ENCODE measurements at regions not wholly inside any gene's neighbourhood (a gene's known extent, or its start where the extent isn't known, plus 50 kb on each side); places are given as distances from the start of the nearest gene placed in this dataset.

GRCh38 chr6:84460491-84460890, 233.0 kb upstream of the CEP162 start:
- Histone ChIP-seq H3K27me3 (ENCODE audit: control insufficient read depth, low read length) (no peaks in the 10 kb centered on the region), H3K9me3 (ENCODE audit: control insufficient read depth, insufficient read depth, low read length) (no peaks in the 10 kb centered on the region), H3K9me2 (replicated peaks; ENCODE audit: control insufficient read depth, low read length) (no peaks in the 10 kb centered on the region), H3F3A (ENCODE audit: control insufficient read depth, insufficient read depth) (no peaks in the 10 kb centered on the region), H3K4me1 (ENCODE audit: control insufficient read depth, low read length) (no peaks in the 10 kb centered on the region), H4K20me1 (ENCODE audit: control insufficient read depth, insufficient read depth, low read depth, low read length) (no peaks in the 10 kb centered on the region), H3K79me2 (ENCODE audit: control insufficient read depth, low read length) (no peaks in the 10 kb centered on the region), H3K4me3 (ENCODE audit: low read length) (no peak overlapping the region), H3K27ac (ENCODE audit: low read depth, low read length) (no peak overlapping the region), H3K4me2 (ENCODE audit: low read length) (no peak overlapping the region), H3K36me3 (ENCODE audit: control insufficient read depth, low read length) (no peaks in the 10 kb centered on the region)
- TF ChIP-seq, protein P1, sequence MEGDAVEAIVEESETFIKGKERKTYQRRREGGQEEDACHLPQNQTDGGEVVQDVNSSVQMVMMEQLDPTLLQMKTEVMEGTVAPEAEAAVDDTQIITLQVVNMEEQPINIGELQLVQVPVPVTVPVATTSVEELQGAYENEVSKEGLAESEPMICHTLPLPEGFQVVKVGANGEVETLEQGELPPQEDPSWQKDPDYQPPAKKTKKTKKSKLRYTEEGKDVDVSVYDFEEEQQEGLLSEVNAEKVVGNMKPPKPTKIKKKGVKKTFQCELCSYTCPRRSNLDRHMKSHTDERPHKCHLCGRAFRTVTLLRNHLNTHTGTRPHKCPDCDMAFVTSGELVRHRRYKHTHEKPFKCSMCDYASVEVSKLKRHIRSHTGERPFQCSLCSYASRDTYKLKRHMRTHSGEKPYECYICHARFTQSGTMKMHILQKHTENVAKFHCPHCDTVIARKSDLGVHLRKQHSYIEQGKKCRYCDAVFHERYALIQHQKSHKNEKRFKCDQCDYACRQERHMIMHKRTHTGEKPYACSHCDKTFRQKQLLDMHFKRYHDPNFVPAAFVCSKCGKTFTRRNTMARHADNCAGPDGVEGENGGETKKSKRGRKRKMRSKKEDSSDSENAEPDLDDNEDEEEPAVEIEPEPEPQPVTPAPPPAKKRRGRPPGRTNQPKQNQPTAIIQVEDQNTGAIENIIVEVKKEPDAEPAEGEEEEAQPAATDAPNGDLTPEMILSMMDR (IDR thresholded peaks at IDR 0.05; ENCODE audit: low read depth, low read length, poor library complexity, severe bottlenecking): no peak
- no peak for TF ChIP-seq EZH2phosphoT487 (IDR thresholded peaks at IDR 0.05; ENCODE audit: borderline replicate concordance, low read length)

GRCh38 chr6:84459401-84459800, 232.0 kb upstream of the CEP162 start:
- H4K20me1 ChIP-seq (ENCODE audit: control insufficient read depth, insufficient read depth, low read depth, low read length): no peaks in the 10 kb centered on the region
- no peaks in the 10 kb centered on the region for H3K4me1 ChIP-seq (ENCODE audit: control insufficient read depth, low read length)
- H3K79me2 ChIP-seq (ENCODE audit: control insufficient read depth, low read length): no peaks in the 10 kb centered on the region
- no peaks in the 10 kb centered on the region for H3K27me3 ChIP-seq (ENCODE audit: control insufficient read depth, low read length)
- H3K27ac ChIP-seq (ENCODE audit: low read depth, low read length): no peak overlapping the region
- H3K4me3 ChIP-seq (ENCODE audit: low read length): no peak overlapping the region
- no peaks in the 10 kb centered on the region for H3K36me3 ChIP-seq (ENCODE audit: control insufficient read depth, low read length)
- no peak for TF ChIP-seq EZH2phosphoT487 (IDR thresholded peaks at IDR 0.05; ENCODE audit: borderline replicate concordance, low read length)
- TF ChIP-seq, protein P1 (IDR thresholded peaks at IDR 0.05; ENCODE audit: low read depth, low read length, poor library complexity, severe bottlenecking): no peak
- H3K4me2 ChIP-seq (ENCODE audit: low read length): no peak overlapping the region
- H3F3A ChIP-seq (ENCODE audit: control insufficient read depth, insufficient read depth): no peaks in the 10 kb centered on the region
- no peaks in the 10 kb centered on the region for H3K9me2 ChIP-seq (replicated peaks; ENCODE audit: control insufficient read depth, low read length)
- no peaks in the 10 kb centered on the region for H3K9me3 ChIP-seq (ENCODE audit: control insufficient read depth, insufficient read depth, low read length)

GRCh38 chr6:84458271-84458670, 230.8 kb upstream of the CEP162 start:
- no peak for TF ChIP-seq EZH2phosphoT487 (IDR thresholded peaks at IDR 0.05; ENCODE audit: borderline replicate concordance, low read length)
- TF ChIP-seq, protein P1 (IDR thresholded peaks at IDR 0.05; ENCODE audit: low read depth, low read length, poor library complexity, severe bottlenecking): no peak
- H3K79me2 ChIP-seq (ENCODE audit: control insufficient read depth, low read length): no peaks in the 10 kb centered on the region
- H3K4me2 ChIP-seq (ENCODE audit: low read length): no peak overlapping the region
- H4K20me1 ChIP-seq (ENCODE audit: control insufficient read depth, insufficient read depth, low read depth, low read length): no peaks in the 10 kb centered on the region
- H3K4me3 ChIP-seq (ENCODE audit: low read length): no peak overlapping the region
- no peaks in the 10 kb centered on the region for H3K9me3 ChIP-seq (ENCODE audit: control insufficient read depth, insufficient read depth, low read length)
- H3K27ac ChIP-seq (ENCODE audit: low read depth, low read length): no peak overlapping the region
- no peaks in the 10 kb centered on the region for H3K27me3 ChIP-seq (ENCODE audit: control insufficient read depth, low read length)
- H3F3A ChIP-seq (ENCODE audit: control insufficient read depth, insufficient read depth): no peaks in the 10 kb centered on the region
- H3K4me1 ChIP-seq (ENCODE audit: control insufficient read depth, low read length): no peaks in the 10 kb centered on the region
- no peaks in the 10 kb centered on the region for H3K9me2 ChIP-seq (replicated peaks; ENCODE audit: control insufficient read depth, low read length)
- H3K36me3 ChIP-seq (ENCODE audit: control insufficient read depth, low read length): no peaks in the 10 kb centered on the region

GRCh38 chr6:84457276-84457675, 229.8 kb upstream of the CEP162 start:
- TF ChIP-seq, protein P1 (IDR thresholded peaks at IDR 0.05; ENCODE audit: low read depth, low read length, poor library complexity, severe bottlenecking): no peak
- TF ChIP-seq EZH2phosphoT487 (IDR thresholded peaks at IDR 0.05; ENCODE audit: borderline replicate concordance, low read length): no peak
- Histone ChIP-seq H3K4me3 (ENCODE audit: low read length) (no peak overlapping the region), H3K9me2 (replicated peaks; ENCODE audit: control insufficient read depth, low read length) (no peaks in the 10 kb centered on the region), H3F3A (ENCODE audit: control insufficient read depth, insufficient read depth) (no peaks in the 10 kb centered on the region), H4K20me1 (ENCODE audit: control insufficient read depth, insufficient read depth, low read depth, low read length) (no peaks in the 10 kb centered on the region), H3K4me1 (ENCODE audit: control insufficient read depth, low read length) (no peaks in the 10 kb centered on the region), H3K36me3 (ENCODE audit: control insufficient read depth, low read length) (no peaks in the 10 kb centered on the region), H3K27me3 (ENCODE audit: control insufficient read depth, low read length) (no peaks in the 10 kb centered on the region), H3K27ac (ENCODE audit: low read depth, low read length) (no peak overlapping the region), H3K79me2 (ENCODE audit: control insufficient read depth, low read length) (no peaks in the 10 kb centered on the region), H3K9me3 (ENCODE audit: control insufficient read depth, insufficient read depth, low read length) (no peaks in the 10 kb centered on the region), H3K4me2 (ENCODE audit: low read length) (no peak overlapping the region)
